Skeletal muscle satellite cell (primary cell): ENCODE measurements at regions not wholly inside any gene's neighbourhood (a gene's known extent, or its start where the extent isn't known, plus 50 kb on each side); places are given as distances from the start of the nearest gene placed in this dataset.

ENCODE experiments used
- H3K27me3 ChIP-seq: 2 replicates; pipeline ENCODE4 v1.7.0; 2013; ENCODE audit warnings: low read length; ENCODE audit not compliant: control insufficient read depth, insufficient read depth
- H3K36me3 ChIP-seq: 2 replicates; pipeline ENCODE4 v1.7.0; 2013; ENCODE audit warnings: mild to moderate bottlenecking, control low read depth, low read length; ENCODE audit not compliant: insufficient read depth
- H3K4me1 ChIP-seq: 2 replicates; pipeline ENCODE4 v1.7.0; 2013; ENCODE audit warnings: low read length; ENCODE audit not compliant: control insufficient read depth, insufficient read depth
- H3K4me2 ChIP-seq: 2 replicates; pipeline ENCODE4 v1.7.0; 2013; ENCODE audit warnings: mild to moderate bottlenecking, low read length
- H3K4me3 ChIP-seq: 2 replicates; pipeline ENCODE4 v1.7.0; 2013; ENCODE audit warnings: low read length
- H3K9ac ChIP-seq: 2 replicates; pipeline ENCODE4 v1.7.0; 2013; ENCODE audit warnings: mild to moderate bottlenecking, low read depth, low read length, moderate library complexity
- H3K9me3 ChIP-seq: replicated peaks from 2 replicates; pipeline ENCODE4 v1.7.0; 2013; ENCODE audit warnings: mild to moderate bottlenecking, control low read depth, low read length

DNA sequence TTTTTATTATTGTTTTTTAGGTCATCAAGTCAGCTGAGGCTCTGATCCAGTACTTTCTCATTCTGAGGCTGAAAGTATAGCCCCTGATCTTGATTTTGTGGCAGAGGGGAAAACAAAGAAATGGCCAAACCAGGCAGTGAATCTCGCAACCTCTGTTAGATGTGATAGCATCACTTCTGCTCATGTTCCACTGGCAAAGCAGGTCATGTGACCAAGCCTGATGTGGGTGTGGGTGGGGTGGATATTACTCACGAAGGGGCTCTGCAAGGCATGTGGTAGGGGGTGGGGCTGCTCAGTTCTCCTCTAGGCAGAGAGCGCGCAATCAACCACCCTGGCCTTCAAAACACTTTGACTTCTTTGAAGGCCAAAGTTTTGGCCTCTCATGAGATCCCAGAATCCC is 254.2 kb downstream of the MYCN start:
- no peaks in the 10 kb centered on the region for H3K27me3 ChIP-seq
- no peak overlapping the region for H3K4me2 ChIP-seq
- no peaks in the 10 kb centered on the region for H3K36me3 ChIP-seq
- no peak overlapping the region for H3K4me3 ChIP-seq
- H3K4me1 ChIP-seq: peaks cover 8% of the 10 kb centered on the region
- H3K9ac ChIP-seq: no peak overlapping the region
- peaks cover 10% of the 10 kb centered on the region for H3K9me3 ChIP-seq

DNA sequence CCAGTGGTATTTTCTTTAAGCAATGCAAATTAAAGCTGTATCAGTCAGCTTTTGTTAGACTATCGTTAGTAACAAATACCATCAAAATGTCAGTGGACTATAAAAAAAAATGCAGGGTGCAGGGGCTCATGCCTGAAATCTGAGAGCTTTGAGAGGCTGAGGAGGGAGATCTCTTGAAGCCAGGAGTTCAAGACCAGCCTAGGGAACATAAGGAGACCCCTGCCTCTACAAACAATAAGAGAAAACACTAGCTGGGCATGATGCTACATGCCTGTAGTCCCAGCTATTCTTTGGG is 253.7 kb downstream of the MYCN start:
- Histone ChIP-seq H3K36me3 (no peaks in the 10 kb centered on the region), H3K9ac (no peak overlapping the region), H3K4me3 (no peak overlapping the region), H3K4me1 (peaks cover 8% of the 10 kb centered on the region), H3K4me2 (no peak overlapping the region), H3K9me3 (peaks cover 10% of the 10 kb centered on the region), H3K27me3 (no peaks in the 10 kb centered on the region)

DNA sequence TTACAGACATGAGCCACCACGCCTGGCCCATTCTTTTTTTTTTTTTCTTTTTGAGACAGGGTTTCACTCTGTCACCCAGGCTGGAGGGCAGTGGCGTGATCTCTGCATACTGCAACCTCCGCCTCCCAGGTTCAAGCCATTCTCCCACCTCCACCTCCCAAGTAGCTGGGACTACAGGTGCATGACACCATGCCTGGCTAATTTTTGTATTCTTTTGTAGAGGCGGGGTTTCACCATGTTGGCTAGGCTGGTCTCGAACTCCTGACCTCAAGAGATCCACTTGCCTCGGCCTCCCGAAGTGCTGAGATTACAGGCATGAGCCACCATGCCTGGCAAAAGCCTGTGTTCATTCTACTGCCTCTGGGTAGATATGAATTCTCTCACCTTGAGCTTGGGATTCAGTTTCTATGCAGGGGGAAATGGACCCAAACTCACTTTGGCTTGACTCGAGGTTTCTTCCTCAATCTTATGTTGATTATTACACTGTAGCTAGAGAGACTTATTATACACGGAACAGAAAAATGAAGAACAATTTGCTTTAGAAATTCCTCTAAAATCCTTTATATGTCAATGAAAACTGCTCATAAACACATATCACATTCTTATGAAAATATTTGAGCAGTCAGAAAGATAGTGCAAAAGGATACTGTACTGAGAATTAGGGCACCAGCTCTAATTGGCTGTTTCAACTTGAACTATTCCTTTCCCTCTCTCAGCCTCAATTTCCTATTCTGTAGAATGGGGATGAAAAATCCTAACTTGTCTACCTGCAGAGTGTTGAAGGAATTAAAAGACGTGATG is 252.3 kb downstream of the MYCN start:
- Histone ChIP-seq H3K4me1 (peaks cover 6% of the 10 kb centered on the region), H3K4me3 (no peak overlapping the region), H3K36me3 (no peaks in the 10 kb centered on the region), H3K4me2 (no peak overlapping the region), H3K9ac (no peak overlapping the region), H3K27me3 (no peaks in the 10 kb centered on the region), H3K9me3 (peaks cover 10% of the 10 kb centered on the region)

DNA sequence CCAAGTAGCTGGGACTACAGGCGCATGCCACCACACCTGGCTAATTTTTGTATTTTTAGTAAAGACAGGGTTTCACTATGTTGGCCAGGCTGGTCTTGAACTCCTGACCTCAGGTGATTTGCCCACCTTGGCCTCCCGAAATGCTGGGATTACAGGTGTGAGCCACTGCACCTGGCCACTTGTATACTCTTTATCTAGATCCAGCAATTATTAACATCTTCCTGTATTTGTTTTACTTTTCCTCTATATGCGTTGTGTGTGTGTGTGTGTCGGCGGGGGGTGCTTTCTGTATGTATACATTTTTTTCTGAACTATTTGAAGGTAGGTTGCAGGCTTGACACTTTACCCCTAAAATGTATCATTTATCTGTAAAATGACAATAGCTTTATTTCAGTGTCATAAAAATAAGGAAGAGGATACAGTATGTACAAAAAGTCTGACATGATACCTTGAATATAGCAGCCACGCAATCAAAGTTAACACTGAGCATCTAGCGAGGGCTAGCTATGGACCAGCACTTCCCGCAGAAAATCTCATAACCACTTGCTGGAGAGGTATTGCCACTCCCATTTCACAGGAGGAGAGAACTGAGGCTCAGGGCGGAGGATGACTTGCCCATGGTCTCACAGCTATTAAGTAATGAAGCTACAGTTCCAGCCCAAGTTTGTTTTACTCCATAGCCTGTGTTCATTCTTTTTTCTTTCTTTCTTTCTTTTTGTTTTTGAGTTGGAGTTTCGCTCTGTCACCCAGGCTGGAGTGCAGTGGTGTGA is 251.3 kb downstream of the MYCN start:
- H3K9me3 ChIP-seq: peaks cover 10% of the 10 kb centered on the region

DNA sequence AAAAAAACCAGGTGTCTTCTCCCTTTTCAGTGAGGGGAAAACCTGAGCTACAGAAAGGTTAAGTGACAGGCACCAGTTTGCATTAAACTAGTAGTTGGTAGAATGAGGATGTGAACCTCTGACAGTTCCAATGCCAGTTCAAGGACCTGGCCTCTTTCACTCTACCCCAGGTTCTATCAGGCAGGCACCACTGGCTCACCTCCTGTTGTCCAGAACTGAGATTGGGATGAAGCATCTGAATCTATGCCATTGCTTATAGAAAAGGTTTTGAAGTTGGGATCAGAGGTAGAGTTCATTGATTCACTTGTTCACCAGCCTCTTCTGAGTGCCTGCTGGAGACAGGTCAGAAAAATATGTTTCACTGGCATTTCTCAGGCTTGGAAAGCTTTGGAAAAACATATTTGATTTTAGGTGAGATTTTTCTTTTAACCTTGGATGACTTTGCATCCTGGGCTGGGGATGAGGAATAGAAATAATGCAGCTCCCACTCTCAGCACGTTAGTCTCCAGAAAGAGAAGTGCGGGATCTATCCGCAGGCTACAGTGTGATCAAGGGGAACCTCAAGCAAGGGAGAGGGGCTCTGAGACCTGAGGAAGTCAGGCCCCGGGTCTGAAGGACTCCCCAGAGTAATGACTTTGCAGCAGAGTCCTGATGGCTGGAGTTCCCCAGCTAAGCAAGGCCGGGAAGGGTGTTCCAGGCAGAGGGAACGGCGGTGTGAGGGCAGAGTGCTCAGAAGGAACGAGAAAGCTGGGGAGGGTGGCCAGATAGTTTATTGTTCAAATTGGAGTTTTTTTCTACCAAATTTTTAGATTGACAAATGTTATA is 250.3 kb downstream of the MYCN start:
- Histone ChIP-seq H3K27me3 (no peaks in the 10 kb centered on the region), H3K36me3 (no peaks in the 10 kb centered on the region), H3K9me3 (peaks cover 8% of the 10 kb centered on the region), H3K9ac (no peak overlapping the region), H3K4me3 (no peak overlapping the region), H3K4me2 (no peak overlapping the region), H3K4me1 (no peaks in the 10 kb centered on the region)

More for the DNA sequence above, 251.3 kb downstream of the MYCN start:
- no peak overlapping the region for H3K4me3 ChIP-seq
- H3K36me3 ChIP-seq: no peaks in the 10 kb centered on the region
- H3K27me3 ChIP-seq: no peaks in the 10 kb centered on the region
- no peaks in the 10 kb centered on the region for H3K4me1 ChIP-seq
- no peak overlapping the region for H3K9ac ChIP-seq
- no peak overlapping the region for H3K4me2 ChIP-seq

DNA sequence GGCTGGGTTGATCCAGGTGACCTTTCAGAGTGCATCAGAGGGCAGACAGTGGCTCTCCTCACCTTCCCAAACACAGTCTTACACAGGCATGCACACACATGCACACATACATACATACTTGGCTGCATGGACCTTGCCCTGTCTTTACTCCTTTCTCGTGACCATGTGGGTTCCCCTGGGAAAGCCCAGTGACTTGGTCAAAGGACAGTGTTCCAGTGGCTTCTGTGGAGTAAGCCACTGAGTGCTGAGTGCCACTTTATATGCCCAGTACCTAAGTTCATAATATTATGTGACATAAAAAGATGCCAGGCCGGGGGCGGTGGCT is 249.4 kb downstream of the MYCN start:
- H3K9me3 ChIP-seq: no peaks in the 10 kb centered on the region

DNA sequence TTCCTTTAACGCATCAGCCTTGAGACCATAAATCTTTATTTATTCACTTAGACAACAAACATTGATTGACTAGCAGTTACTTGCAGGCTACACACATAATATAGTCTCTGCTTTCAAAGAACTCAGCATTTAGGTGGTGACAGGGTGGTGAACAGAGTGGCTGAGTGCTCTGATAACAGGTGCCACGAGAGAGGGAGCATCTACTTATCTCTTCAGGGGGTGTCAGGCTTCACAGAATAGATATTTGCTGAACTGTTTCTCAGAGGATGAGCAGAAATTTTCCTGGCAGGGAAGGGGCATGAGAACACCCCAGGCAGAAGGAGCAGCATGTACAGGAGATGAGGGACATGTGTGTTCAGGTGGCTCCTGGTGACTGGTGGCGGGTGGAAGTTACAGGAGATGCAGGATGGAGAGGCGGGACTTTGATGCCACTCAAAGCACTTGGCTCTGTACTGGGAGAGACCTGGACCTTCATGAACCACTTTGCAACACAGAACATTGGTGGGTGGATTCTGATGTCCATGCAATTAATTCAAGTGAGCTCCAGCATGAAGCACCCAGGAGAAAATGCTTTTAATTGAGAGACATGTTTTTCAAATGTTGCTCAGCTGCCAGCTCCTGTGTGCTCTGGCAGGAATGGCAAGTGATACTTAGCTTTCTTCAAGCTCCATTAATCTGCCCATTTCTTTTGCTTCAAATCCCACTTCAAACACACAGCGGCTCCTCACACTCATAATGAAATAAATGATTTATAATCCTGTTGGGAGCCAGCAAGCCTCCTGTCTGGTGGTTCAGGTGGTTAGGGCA is 248.9 kb downstream of the MYCN start:
- Histone ChIP-seq H3K4me2 (no peak overlapping the region), H3K4me1 (no peaks in the 10 kb centered on the region), H3K9ac (no peak overlapping the region), H3K4me3 (no peak overlapping the region), H3K9me3 (no peaks in the 10 kb centered on the region), H3K27me3 (no peaks in the 10 kb centered on the region), H3K36me3 (no peaks in the 10 kb centered on the region)

More for the DNA sequence above, 249.4 kb downstream of the MYCN start:
- Histone ChIP-seq H3K9ac (no peak overlapping the region), H3K4me3 (no peak overlapping the region), H3K36me3 (no peaks in the 10 kb centered on the region), H3K4me1 (no peaks in the 10 kb centered on the region), H3K4me2 (no peak overlapping the region), H3K27me3 (no peaks in the 10 kb centered on the region)

DNA sequence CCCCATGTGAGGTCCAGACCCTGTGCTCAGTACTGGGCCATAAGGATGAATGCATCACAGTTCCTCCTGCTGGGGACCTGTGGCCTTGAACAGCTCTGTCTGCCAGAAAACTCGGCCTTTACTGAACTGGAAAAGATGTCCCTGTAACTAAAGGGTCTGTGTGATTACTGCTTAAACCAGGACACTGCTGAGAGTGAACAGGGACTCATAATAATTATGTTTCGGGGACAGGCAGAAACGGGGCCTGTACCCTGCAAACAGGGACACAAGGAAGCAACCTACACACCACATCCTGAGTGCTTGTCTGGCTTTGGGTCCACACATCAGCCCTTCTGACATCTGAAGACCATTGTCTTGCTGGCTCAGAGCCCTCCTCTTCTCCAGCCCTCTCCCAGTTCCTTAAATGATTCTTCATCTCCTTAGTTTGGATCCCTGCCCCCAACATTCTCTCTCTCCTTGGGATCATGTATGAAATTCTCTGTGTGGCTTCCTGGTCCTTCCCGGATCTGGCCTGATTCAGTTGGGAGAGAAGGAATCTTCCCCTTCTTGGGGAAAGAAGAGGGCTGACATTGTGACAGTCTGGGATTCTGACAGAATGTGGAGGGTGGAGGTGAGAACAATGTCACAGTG is 248.0 kb downstream of the MYCN start:
- no peak overlapping the region for H3K4me3 ChIP-seq
- no peaks in the 10 kb centered on the region for H3K27me3 ChIP-seq
- H3K9ac ChIP-seq: no peak overlapping the region
- no peaks in the 10 kb centered on the region for H3K4me1 ChIP-seq
- no peaks in the 10 kb centered on the region for H3K9me3 ChIP-seq
- no peaks in the 10 kb centered on the region for H3K36me3 ChIP-seq
- H3K4me2 ChIP-seq: no peak overlapping the region

DNA sequence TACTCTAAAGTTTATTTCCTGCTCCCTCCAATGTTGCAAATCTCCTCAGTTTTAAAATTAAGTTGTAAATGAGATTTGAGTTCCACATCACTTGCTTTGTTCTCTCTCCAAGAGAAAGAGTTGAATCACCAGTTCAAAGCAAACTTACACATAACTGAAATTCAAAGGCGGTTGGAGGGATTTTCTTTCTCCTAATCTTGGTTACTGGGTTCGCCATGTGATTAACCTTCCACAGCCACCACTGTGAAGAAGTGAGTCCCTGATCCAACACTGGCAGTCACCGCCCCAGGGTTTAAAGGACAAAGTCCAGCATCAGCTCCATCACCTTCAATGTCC is 247.1 kb downstream of the MYCN start:
- no peaks in the 10 kb centered on the region for H3K9me3 ChIP-seq
- H3K36me3 ChIP-seq: no peaks in the 10 kb centered on the region
- H3K4me3 ChIP-seq: no peak overlapping the region
- no peaks in the 10 kb centered on the region for H3K27me3 ChIP-seq
- H3K9ac ChIP-seq: no peak overlapping the region
- no peaks in the 10 kb centered on the region for H3K4me1 ChIP-seq
- no peak overlapping the region for H3K4me2 ChIP-seq

DNA sequence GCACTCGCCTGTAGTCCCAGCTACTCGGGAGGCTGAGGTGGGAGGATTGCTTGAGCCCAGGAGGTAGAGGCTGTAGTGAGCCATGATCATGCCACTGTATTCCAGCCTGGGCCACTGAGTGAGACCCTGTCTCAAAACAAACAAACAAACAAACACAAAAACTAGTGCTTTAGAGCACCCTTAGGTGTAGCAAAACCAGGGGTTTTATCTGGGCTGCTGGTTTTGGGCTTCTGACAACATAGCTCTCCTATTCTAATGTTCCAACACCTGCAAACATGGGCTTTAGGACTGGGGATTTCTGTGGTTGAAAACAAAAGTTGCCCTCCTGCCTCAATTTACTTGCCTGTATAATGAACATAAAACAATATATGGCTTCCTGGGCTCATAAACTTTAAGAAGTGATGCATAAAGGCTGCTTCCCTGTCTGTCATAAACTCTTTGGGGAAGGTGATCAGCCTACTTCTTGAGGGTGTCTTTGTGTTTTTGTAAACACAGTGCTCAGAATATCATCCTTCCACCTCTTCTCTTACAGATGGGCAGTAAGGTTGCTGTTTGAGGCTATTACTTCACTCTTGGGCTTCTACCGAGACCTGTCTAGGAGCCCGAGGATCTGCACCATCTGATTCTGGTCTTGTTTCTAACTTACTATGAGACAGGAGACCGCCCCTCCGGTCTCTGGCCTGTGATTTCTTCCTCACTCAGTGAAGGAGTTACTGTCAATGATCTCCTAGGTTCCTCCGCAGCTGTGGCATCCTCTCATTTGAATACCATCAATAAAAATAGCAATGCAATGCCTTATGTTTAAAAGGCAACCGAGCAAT is 246.5 kb downstream of the MYCN start:
- Histone ChIP-seq H3K4me1 (no peaks in the 10 kb centered on the region), H3K36me3 (no peaks in the 10 kb centered on the region), H3K4me3 (no peak overlapping the region), H3K27me3 (no peaks in the 10 kb centered on the region), H3K9me3 (no peaks in the 10 kb centered on the region), H3K4me2 (no peak overlapping the region), H3K9ac (no peak overlapping the region)
